ENCODE measurements at regions not wholly inside any gene's neighbourhood (a gene's known extent, or its start where the extent isn't known, plus 50 kb on each side); places are given as distances from the start of the nearest gene placed in this dataset.
A peak's percentile ranks its signal among the peaks of the same experiment; 100 is the strongest.

- DNase-seq (ENCODE audit: low spot score) = no peak
These were observed 103.8 kb upstream of the CRHR1 start for GRCh38 chr17:45680360-45680759.

DNA sequence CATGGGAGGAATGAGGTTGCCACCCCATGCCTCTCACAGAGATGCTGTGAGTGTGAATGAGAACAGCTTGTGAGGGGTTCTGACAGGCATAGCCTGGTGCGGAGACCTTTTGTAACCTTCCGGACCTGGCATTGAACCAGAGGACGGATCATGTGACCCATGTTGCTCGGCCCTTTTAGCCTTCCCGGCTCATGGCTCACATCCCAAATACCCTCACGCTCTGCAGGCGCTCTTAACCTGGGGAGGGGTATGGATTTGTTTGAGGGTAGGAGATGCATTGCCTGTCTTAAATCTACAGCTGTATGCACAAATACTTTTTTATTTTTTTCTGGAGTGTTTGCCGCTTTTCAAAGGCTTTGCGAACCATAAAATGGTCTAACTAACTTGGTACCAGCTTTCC is 102.4 kb upstream of the CRHR1 start:
- no peak for DNase-seq (ENCODE audit: low spot score)

- no peak for DNase-seq (ENCODE audit: low spot score)
These were observed 97.9 kb upstream of the CRHR1 start for GRCh38 chr17:45686250-45686649.

DNA sequence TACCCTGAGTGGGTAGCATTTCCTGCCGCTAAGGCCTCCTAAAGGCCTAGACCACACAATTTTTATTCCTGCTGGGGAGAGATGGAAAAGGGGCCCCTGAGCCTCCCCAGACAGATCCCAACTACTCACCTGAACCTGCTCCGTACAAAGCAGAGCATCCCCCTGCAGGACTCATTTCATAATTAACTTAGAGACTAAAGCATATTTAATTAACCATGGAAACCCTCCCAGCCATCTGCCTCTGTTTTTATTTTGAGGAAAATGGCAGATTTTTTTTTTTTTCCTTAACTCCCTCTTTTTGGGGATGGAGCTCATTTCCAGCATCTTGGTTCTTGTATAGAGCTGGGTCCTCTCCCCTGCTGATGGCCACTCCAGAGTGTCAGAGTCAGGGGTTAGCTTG is 96.5 kb upstream of the CRHR1 start:
- peak; percentile 59 for DNase-seq (ENCODE audit: low spot score)

- peak; percentile 63 for DNase-seq (ENCODE audit: low spot score)
These were observed 95.8 kb upstream of the CRHR1 start for GRCh38 chr17:45688353-45688752.

GRCh38 chr17:45688820-45689219 is 95.3 kb upstream of the CRHR1 start:
- no peak for DNase-seq (ENCODE audit: low spot score)

DNA sequence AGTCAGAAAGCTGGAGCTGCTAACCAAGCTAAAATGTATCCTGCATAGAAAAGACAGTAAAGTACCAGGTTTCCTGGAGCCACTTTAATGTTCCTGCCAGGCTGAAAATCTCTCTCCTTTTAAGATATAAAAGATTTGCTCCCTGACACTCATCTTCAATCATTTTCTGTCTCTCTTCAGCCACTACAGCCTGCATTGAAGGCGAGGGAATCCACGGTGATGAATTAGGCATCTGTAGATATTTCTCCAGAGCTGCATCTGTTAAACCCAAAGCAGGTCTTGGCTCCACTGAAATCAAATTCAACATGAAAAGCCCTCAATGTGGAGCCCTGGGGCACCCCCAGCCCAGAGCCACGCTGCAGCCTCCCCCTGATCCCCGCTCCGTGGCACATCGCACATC is 94.7 kb upstream of the CRHR1 start:
- DNase-seq (ENCODE audit: low spot score) = no peak

DNA sequence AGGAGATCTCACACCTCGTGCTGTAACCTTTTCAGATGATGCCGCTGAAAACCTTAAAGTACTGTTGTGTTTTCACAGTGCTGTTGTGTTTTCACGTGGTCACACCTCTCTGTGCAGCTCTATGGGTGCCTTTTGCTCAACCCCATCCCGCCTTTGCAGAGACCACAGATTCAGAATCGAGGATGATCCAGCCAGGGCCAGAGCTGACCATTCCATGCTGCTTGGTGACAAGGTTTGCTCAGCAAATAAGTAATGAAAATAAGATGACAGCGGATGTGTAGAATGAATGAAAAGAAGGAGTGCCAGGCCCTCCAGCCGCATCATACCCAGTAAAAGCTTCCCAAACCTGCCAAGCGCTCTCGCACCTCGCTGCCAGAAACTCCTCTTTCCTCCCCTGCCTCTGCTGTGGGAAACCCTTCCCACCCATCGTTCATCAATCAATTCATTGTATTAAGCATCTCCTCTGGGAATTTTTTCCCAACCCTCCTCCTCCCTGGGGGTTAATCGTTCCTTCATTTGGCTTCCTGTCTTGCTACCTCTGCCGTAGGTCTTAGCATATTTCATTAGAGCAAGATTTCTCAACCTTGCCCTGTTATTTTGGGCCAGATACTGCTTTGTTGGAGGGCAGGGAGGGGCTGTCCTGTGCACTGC is 93.4 kb upstream of the CRHR1 start:
- no peak for DNase-seq (ENCODE audit: low spot score)

DNA sequence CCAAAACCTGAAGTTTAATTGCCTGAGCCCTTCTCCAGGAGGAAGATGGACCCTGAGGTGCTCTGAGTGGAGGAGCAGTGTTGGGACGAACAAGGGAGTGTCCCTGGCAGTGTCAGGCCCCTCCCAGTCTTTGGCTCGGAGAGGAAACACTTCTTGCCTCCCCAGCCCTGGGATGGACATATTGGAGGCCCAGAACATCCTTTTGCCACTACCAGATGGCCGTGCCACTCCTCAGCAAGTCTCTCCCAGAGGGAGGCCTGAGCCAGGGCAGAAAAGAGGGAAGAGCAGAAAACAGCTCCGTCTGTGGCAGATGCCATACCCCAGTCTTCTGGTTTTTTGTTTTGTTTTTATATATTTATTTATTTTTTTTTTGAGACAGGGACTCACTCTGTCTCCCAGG is 91.5 kb upstream of the CRHR1 start:
- no peak for DNase-seq (ENCODE audit: low spot score)

DNA sequence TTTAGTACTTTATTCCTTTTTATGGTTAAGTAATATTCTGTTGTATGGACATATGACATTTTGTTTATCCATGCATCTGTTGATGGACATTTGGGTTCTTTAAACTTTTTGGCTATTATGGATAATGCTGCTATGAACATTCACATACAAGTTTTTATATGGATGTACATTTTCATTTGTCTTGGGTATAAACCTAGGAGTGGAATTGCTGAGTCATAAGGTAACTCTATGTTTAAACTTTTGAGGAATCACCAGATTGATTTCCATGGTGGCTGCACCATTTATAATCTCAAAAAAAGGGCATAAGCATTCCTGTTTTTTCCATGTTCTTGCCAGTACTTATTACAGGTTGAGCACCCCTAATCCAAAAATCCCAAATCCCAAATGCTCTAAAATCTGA is 90.3 kb upstream of the CRHR1 start:
- no peak for DNase-seq (ENCODE audit: low spot score)

DNA sequence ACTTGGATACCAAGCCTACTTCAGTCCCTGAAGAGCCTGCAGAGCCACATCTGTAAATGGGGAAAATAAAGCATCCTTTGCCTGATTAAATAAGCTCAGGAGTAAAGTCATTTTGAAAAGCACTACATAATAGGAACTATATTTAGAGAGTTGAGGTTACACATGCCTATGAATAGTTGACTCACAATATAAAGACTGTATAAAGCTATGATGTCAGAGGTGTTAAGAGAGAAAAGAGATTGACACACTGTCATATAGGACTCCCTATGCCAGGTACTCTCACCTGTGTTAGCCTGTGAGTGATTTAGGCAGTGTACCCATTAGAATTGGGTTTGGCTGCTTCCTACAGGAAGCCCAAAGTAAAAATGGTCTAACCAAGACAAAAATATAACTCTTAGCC is 87.7 kb upstream of the CRHR1 start:
- DNase-seq (ENCODE audit: low spot score) = no peak

DNA sequence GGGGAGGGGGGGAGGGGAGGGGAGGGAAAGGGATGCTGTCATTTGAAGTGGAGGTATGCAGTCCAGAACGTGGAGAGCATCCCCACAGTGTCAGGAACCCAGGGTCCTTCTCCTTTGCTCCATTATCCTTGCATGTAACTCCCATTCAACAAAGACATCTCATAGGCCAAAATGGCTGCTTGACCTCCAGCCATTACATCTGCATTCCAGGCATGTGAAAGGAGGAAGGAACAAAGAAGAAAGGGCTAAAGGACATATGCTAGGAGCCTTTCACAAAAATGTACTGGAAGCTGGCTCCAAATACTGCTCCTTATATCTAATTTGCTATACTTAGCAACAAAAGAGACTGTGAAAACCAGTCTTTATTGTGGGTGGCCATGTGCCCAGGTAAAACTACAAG is 87.0 kb upstream of the CRHR1 start:
- no peak for DNase-seq (ENCODE audit: low spot score)

GRCh38 chr17:45700171-45701090 is 83.7 kb upstream of the CRHR1 start:
- DNase-seq (ENCODE audit: low spot score) = no peak

DNA sequence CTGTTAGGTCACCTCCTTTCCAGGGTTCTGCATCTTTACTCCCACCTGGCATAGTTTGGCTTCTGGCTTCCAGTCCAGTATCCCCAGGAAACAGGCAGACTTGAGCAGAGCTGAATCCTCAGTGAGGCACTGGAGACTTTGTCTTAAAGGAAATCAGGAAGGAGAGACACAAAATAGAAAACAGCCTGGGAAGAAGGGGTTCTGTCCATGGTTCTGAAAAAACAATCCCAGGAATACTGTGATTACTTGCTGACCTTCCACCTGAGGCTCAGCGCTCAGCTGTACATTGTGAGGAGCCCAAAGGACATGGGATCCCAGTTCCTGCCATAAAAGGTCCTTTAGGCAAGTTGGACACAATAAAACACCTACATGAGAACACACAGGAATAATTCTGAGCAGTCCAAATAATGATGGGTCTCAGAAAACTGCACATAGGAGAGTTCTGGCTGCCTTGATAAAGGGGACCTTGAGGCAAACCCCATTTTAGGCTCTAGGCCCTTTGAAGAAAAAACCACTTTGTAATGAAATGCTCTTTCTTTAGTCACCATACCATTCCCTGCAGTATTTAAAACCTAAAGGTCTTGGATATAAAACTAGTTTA is 81.4 kb upstream of the CRHR1 start:
- DNase-seq (ENCODE audit: low spot score) = no peak

GRCh38 chr17:45703348-45703747 is 80.8 kb upstream of the CRHR1 start:
- no peak for DNase-seq (ENCODE audit: low spot score)

- DNase-seq (ENCODE audit: low spot score) = no peak
These were observed 80.3 kb upstream of the CRHR1 start for GRCh38 chr17:45703806-45704205.

GRCh38 chr17:45704251-45704650 is 79.9 kb upstream of the CRHR1 start:
- DNase-seq (ENCODE audit: low spot score) = no peak

DNA sequence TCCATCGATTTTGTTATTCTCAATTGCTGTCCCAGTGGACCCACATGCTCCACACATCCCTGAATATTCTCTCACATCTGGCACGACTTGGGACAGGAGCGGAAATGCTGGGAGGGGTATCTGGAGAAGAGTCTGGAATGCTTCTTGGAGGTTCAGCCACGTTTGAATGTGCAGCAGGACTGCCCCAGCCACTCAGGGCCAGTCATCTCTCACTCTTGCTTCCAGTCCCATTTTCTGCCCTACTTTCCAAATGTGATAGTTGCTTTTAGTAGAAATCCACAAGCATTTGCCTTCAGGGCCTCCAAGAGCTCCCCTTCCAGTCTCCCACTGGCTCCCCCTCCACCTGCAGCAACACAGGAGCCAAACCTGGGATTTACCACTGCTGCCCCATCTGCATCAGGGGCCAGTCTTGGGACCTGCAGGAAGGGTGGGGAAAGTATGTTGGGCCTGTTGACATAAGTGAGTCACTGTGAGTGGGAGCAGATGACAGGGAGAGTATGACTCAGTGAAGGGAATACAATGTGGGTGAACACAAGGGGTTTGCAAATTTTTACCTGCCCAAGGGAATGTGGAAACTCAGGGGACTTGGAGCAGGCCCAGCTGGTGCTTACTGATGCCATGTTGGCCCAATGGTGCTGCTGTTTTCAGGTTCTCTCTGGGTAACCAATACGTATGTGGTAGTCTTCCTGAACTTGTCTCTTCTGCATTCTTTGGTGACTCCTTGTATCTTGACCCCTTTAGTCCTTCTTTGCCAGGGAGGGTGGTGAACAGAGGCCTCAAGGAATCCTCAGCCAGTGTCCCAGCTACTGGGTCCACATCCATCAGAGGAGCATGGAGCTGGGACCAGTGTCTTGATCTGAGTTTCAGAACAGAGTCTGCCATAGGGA is 78.8 kb upstream of the CRHR1 start:
- no peak for DNase-seq (ENCODE audit: low spot score)

- no peak for DNase-seq (ENCODE audit: low spot score)
These were observed 78.1 kb upstream of the CRHR1 start for GRCh38 chr17:45706033-45706432.

- no peak for DNase-seq (ENCODE audit: low spot score)
These were observed 75.3 kb upstream of the CRHR1 start for GRCh38 chr17:45708707-45709290.

DNA sequence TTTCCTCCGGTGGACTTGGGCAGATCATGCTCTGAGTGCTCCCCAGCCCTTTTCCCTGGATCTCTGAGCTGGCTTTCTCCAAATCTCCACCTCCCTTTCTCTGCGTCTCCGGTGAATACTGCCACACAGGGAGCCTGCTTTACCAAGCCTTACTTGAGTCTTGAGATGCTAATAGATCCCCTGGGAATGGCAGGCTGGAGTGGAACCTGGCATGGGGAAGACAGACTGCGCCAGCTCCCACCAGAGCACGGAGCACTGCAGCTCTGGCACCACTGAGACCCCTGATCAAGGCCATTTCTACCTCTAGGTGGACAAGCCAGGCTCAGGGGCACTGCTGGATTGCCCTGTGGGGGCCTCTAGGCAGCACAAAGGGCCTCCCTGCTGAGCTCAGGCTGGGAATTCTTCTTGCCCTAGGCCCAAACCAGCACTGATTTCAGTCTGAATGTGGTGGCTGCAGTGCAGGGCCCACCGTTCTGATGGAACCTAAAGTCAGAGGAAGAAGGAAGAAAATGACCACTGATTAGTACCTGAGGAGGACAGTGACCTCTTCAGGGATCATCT is 74.3 kb upstream of the CRHR1 start:
- no peak for DNase-seq (ENCODE audit: low spot score)
